ENCODE measurements at regions not wholly inside any gene's neighbourhood (a gene's known extent, or its start where the extent isn't known, plus 50 kb on each side); places are given as distances from the start of the nearest gene placed in this dataset.
A peak's percentile ranks its signal among the peaks of the same experiment; 100 is the strongest.
"Not testable (repeated sequence)": the region's sequence is repeated elsewhere in the genome, so short reads cannot be mapped to it uniquely, and the experiment has no call there.

- no peak for DNase-seq
Measured at GRCh38 chr18:34280000-34280399, 55.3 kb upstream of the NOL4 start.

- no peak for DNase-seq
Measured at GRCh38 chr18:34280653-34281052, 55.9 kb upstream of the NOL4 start.

DNA sequence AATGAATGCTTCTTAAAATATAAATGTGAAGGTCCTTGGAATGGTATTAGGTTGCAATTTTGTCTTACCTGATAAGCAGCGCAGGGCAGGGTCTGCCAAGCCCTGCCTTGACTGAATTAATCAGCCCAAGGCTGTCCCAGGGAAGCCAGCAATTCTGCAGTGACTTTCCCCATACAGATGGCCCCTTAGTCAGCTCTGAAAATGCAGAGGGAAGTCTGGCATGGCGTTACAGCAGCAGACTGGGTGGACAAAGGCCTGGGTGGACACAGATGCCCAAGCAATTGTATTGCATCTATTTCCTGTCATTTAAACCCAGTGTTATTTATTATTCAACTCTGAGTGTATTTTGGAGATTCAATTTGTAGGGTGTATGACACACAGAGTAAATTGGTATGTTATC is 56.6 kb upstream of the NOL4 start:
- DNase-seq: no peak

GRCh38 chr18:34281722-34282121 is 57.0 kb upstream of the NOL4 start:
- DNase-seq: no peak

- no peak for DNase-seq
Measured at GRCh38 chr18:34283506-34283905, 58.8 kb upstream of the NOL4 start.

GRCh38 chr18:34287825-34288224 is 63.1 kb upstream of the NOL4 start:
- DNase-seq: no peak

GRCh38 chr18:34292594-34292993 is 67.9 kb upstream of the NOL4 start:
- DNase-seq: no peak

GRCh38 chr18:34297287-34297686 is 72.6 kb upstream of the NOL4 start:
- DNase-seq: no peak

DNA sequence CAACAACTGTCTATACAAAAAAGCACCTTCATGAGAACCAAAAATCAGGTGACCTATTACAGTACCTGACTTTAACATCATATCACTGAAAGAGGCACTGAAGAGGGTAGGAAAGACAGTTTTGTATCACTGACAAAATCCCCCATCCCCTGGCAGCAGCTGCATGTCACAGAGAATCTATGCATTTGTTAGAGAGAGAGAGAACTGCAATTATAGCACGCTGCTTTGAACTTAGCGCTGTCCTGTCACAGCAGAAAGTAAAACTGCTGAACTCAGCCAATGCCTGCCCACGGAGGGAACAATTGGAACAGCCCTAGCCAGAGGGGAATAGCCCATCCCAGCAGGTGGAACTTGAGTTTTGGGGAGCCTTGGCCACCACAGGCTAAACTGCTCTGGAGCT is 75.1 kb upstream of the NOL4 start:
- DNase-seq: no peak

GRCh38 chr18:34311468-34311867 is 86.8 kb upstream of the NOL4 start:
- DNase-seq: no peak

DNA sequence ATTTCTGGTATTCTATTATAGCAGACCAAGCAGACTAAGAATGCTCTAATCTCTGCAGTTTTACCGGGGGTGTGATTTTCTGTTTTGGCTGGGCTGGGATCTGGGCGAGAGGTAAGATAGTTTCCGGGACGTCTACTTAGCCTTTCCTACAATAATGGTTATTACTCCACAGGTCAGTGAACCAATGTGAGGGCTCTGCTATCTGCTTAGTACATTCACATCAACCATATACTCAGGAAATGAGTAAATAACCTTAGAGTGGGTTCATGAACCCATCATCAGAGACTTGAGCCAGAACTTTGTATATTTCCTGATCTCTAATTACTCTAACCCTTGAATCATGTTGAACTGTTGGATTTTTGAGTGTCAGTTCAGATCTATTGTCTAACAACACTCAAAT is 90.1 kb upstream of the NOL4 start:
- DNase-seq: no peak

DNA sequence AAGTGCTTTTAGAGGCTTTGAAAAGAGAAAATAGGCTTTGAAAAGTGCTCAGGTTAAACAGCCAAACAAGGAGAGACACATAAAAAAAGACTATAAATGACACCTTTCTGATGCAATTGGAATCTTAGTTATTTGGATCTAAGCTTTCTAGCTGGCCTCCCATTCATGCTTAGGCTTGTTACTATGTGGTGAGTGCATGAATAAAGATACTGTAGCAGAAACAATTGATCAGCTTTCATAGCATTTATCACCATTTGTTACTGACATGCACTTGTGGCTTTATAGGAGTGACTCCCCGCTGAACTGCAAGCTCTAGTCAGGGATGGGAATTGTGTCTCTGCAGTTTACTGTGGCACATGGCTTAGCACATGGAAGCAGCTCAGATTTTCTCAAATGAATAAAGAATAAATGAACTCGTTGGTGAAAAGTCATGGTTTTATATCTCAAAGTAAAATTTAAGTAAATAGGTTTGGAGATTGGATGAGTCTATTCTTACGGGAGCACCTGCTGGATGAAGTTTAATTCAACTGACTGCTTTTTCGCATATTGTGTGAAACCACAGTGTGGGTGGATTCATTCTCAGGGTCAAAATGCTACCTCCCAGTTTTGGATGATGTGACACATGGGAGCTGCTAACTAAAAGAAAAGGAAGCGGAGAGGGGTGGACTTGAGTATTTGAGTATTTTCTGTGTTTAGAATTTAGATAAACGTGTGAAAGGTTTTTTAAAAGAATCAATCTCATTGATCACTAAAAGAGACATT is 91.1 kb upstream of the NOL4 start:
- DNase-seq: no peak

- no peak for DNase-seq
Measured at GRCh38 chr18:34320267-34320666, 95.6 kb upstream of the NOL4 start.

DNA sequence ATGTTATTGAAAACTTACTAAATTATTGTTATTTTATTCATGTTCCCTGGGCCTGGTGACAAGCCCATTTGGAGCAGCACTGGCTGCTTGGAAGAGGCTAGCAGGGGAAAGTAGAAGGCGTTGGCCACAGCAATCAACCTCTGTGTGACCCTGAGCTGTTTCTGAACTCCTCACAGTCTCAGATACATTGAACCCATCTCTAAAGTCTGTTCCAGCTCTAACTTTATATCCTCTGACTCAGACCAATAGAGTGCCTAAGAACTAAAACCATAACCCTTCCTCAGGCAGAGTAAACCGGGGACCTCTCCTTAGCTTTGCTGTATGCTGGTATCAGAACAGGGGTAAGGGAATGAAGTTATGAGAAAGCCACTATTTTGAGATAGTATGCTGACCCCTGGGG is 96.4 kb upstream of the NOL4 start:
- DNase-seq: no peak

- DNase-seq: no peak
Measured at GRCh38 chr18:34322365-34323289, 97.9 kb upstream of the NOL4 start.

GRCh38 chr18:34329840-34330239 is 105.1 kb upstream of the NOL4 start:
- no peak for DNase-seq

DNA sequence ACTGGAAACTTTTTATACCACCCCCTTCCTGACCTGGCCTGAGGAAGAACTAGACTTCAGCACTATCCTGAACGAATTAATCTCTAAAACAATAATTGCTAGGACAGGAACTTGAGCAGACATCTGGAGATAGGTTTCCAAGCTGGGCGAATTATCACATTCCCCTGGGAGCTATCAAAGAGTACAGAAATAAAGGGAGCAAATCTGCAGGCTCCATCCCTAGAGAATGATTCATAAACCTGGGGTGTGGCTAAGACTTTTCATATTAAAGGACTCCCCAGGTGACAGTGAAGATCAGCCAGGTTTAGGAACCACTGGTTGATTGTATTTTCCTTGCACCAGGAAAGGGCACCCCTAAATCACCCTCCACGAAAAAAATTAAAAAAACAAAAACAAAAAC is 105.6 kb upstream of the NOL4 start:
- peak; percentile 15 for DNase-seq

DNA sequence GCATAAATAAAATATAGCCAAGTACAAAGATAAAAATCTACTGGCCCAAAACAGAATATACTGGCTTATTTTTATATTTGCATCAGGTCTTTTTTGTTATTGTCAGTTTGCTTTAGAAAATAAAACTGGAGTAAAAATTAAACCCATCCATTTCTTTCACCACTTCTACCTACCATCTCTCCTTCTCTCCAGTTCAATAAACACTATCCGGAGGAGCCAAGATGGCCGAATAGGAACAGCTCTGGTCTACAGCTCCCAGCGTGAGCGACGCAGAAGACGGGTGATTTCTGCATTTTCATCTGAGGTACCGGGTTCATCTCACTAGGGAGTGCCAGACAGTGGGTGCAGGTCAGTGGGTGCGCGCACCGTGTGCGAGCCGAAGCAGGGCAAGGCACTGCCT is 106.2 kb upstream of the NOL4 start:
- DNase-seq: not testable (repeated sequence)

GRCh38 chr18:34331343-34331742 is 106.6 kb upstream of the NOL4 start:
- DNase-seq: not testable (repeated sequence)

DNA sequence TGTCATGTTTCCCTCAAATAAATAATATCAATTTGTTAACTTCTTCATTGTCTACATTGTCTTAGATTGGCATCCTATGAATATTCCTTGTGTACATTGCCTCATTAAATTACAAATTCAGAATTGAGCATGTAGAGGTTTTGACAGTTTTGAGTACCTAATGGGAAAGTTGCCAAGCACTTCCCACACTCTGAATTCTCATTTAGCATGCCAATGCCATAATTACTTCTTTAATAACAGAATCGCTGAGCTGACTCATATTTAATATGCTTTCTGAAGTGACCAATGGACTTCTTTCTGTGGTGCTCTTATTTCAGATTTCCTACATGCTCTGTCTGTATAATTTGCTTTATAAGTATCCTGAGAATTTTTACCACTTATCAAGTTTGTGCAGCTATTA is 114.4 kb upstream of the NOL4 start:
- no peak for DNase-seq

DNA sequence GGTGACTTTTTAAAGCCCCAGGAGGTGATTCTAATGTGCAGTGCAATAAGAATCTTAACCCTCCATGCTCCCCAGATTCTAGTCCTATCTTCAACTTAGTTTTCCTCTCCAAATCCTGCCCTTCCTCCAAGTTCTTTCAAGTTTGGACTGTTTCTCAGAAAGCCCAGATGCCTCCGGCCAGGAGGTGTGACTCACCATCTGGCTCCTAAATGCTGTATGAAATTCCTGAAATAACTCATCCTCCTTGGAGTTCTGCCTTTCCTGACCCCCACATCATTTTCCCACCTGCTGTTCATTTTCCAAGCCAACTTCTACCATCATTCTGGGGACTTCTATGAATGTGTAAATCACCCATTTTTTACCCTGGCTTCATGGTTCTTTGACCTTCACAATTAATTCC is 118.2 kb upstream of the NOL4 start:
- no peak for DNase-seq

DNA sequence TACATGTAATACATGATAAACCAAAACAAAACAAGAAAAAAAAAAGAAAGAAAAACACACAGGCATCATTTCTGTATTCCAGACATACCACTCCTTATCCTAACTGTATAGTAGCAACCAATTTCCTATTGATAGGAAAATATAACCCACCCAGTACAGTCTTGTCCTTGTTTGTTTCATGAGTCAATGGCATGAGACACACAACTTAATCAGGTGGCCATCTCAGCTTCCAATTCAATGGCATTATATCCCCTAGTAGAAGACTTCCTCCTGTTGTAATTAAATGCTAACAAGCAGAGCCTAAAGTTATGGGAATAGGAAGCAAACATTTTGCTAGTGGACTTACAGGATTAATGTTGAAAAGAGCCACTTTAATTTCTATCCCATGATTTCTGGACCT is 121.0 kb upstream of the NOL4 start:
- DNase-seq: no peak

GRCh38 chr18:34350778-34351177 is 126.1 kb upstream of the NOL4 start:
- no peak for DNase-seq

Data from NCI-H524 treated with DMSO at 0.1 percent for 48 hours (cell line).